Sigmoid colon (tissue), 4 donors: ENCODE measurements at regions not wholly inside any gene's neighbourhood (a gene's known extent, or its start where the extent isn't known, plus 50 kb on each side); places are given as distances from the start of the nearest gene placed in this dataset.

Experiments
- CTCF ChIP-seq, 4 experiments: fragments of 450-650 bp in 3 of 4; fragments of 200-600 bp in 1 of 4; IDR thresholded peaks; one replicate each; pipeline ENCODE4 v1.5.1; 2016 to 2019; ENCODE audit warnings: antibody characterized with exemption in 4 of 4, mild to moderate bottlenecking in 3 of 4, moderate library complexity in 2 of 4
- EP300 ChIP-seq, 4 donors: sonication (generic); formaldehyde crosslinking; IDR thresholded peaks; one replicate each; pipeline ENCODE4 v1.6.1; 2017; ENCODE audit warnings: antibody characterized with exemption in 4 of 4
- POLR2A ChIP-seq, 2 donors: fragments of 450-650 bp; IDR thresholded peaks; one replicate each; pipeline ENCODE4 v1.6.1; 2016; ENCODE audit warnings: antibody characterized with exemption in 2 of 2, mild to moderate bottlenecking in 2 of 2, moderate library complexity in 2 of 2
- POLR2AphosphoS5 ChIP-seq, 4 donors: sonication (generic); formaldehyde crosslinking; IDR thresholded peaks; one replicate each; pipeline ENCODE4 v1.6.1; 2017; ENCODE audit warnings: antibody characterized with exemption in 4 of 4

GRCh38 chr5:118044169-118044568 is 944.2 kb downstream of the DTWD2 start:
- TF ChIP-seq CTCF (IDR thresholded peaks at IDR 0.05) (no peak), POLR2A (IDR thresholded peaks at IDR 0.05) (no peak), EP300 (IDR thresholded peaks at IDR 0.05) (no peak), POLR2AphosphoS5 (IDR thresholded peaks at IDR 0.05) (no peak)
